Panc1 (cell line): ENCODE measurements at regions not wholly inside any gene's neighbourhood (a gene's known extent, or its start where the extent isn't known, plus 50 kb on each side); places are given as distances from the start of the nearest gene placed in this dataset.

Source experiments
- ATAC-seq: fragments of 200-7000 bp; cut with Tn5 transposase; 2 replicates; pipeline ENCODE4 v1.9.1; 2020; ENCODE audit warnings: mild to moderate bottlenecking, moderate library complexity
- BruUV-seq: library from RNA; stranded (reverse); fragments of 400-500 nt; replicated peaks from 2 replicates; lab custom pipeline; 2021; lab: Mats Ljungman, UMichigan
- CTCF ChIA-PET: fragments of 300-600 bp; sonication (Branson Sonifier 250); formaldehyde crosslinking; loops from one replicate; lab custom pipeline; 2022; ENCODE audit warnings: antibody characterized with exemption; lab: Charles Lee
- POLR2A ChIA-PET: fragments of 300-600 bp; sonication (Branson Sonifier 250); formaldehyde crosslinking; loops from one replicate; lab custom pipeline; 2022; ENCODE audit warnings: antibody characterized with exemption; lab: Charles Lee
- DNase-seq: peaks from one replicate; pipeline ENCODE4 v3.0.0-alpha.2; 2010; ENCODE audit warnings: low read depth, low spot score
- H3K27ac ChIP-seq: 2 replicates; pipeline ENCODE4 v1.5.1; 2011; ENCODE audit warnings: mild to moderate bottlenecking, low read length, inconsistent platforms
- H3K27me3 ChIP-seq: fragments of 200-500 bp; sonication (Bioruptor generic); 2 replicates; pipeline ENCODE4 v1.6.0; 2014; ENCODE audit warnings: low read length, inconsistent platforms; ENCODE audit not compliant: control insufficient read depth, insufficient read depth
- H3K36me3 ChIP-seq: fragments of 200-500 bp; sonication (Bioruptor generic); 2 replicates; pipeline ENCODE4 v1.5.1; 2014; ENCODE audit warnings: inconsistent platforms, mild to moderate bottlenecking, low read length, moderate library complexity; ENCODE audit not compliant: control insufficient read depth, insufficient read depth
- H3K4me1 ChIP-seq: 2 replicates; pipeline ENCODE4 v1.5.1; 2011; ENCODE audit warnings: inconsistent platforms, mild to moderate bottlenecking, low read length, moderate library complexity; ENCODE audit not compliant: control insufficient read depth, insufficient read depth
- H3K4me3 ChIP-seq, 2 experiments: 2 replicates each; pipeline ENCODE4 v1.5.1; 2011 to 2012; ENCODE audit warnings: low read depth in 2 of 2, low read length in 2 of 2, mild to moderate bottlenecking in 2 of 2, inconsistent platforms in 1 of 2, moderate library complexity in 1 of 2
- H3K9me3 ChIP-seq: fragments of 200-500 bp; sonication (Bioruptor generic); 2 replicates; pipeline ENCODE4 v1.5.1; 2014; ENCODE audit warnings: low read depth, mild to moderate bottlenecking, inconsistent platforms, low read length, moderate library complexity; ENCODE audit not compliant: control insufficient read depth, insufficient read depth
- CTCF ChIP-seq: fragments of 450-650 bp; IDR thresholded peaks from 2 replicates; pipeline ENCODE4 v1.5.1; 2017; ENCODE audit warnings: mild to moderate bottlenecking
- POLR2AphosphoS5 ChIP-seq: IDR thresholded peaks from 2 replicates; pipeline ENCODE4 v1.6.1; 2012; ENCODE audit warnings: mild to moderate bottlenecking, low read depth, low read length, moderate library complexity
- REST ChIP-seq, 2 experiments: IDR thresholded peaks; 2 replicates each; pipeline ENCODE4 v1.6.1; 2011 to 2012; ENCODE audit warnings: low read depth in 2 of 2, control low read depth in 1 of 2, low read length in 1 of 2, mild to moderate bottlenecking in 1 of 2, moderate library complexity in 1 of 2; ENCODE audit not compliant: insufficient read depth in 1 of 2
- SIN3A ChIP-seq: IDR thresholded peaks from 2 replicates; pipeline ENCODE4 v1.6.1; 2012; ENCODE audit warnings: low read depth, mild to moderate bottlenecking, low read length, moderate library complexity, borderline replicate concordance; ENCODE audit not compliant: insufficient read depth
- TCF7L2 ChIP-seq: IDR thresholded peaks from 2 replicates; pipeline ENCODE4 v1.6.1; 2011; ENCODE audit warnings: mild to moderate bottlenecking, low read depth, low read length, inconsistent platforms
- in situ Hi-C: cut with HindIII; loops from 2 replicates; pipeline ENCODE4 v1.10.0; 2016; ENCODE audit warnings: low sequenced_read_pairs, low pct_unique_long_range_greater_than_20kb
- intact Hi-C: fragments of 100-400 bp; cut with micrococcal nuclease; formaldehyde crosslinking; loops from one replicate; pipeline ENCODE4 v1.10.0; 2022; ENCODE audit not compliant: unreplicated experiment

GRCh38 chr5:106923409-106923808 lies 747.3 kb downstream of the EFNA5 start:
- CTCF ChIA-PET: no interaction called here
- Histone ChIP-seq H3K27ac (no peak overlapping the region), H3K27me3 (no peaks in the 10 kb centered on the region), H3K4me1 (no peaks in the 10 kb centered on the region), H3K36me3 (no peaks in the 10 kb centered on the region), H3K4me3 (no peak overlapping the region), H3K9me3 (no peaks in the 10 kb centered on the region)
- BruUV-seq: no TSS peak
- POLR2A ChIA-PET: no interaction called here
- DNase-seq (no peak), ATAC-seq (no peak)
- TF ChIP-seq TCF7L2 (no peak), POLR2AphosphoS5 (no peak), SIN3A (no peak), REST (IDR thresholded peaks at IDR 0.05; ENCODE audit: insufficient read depth in 1 of 2, low read depth in 2 of 2, low read length in 1 of 2) (no peak), CTCF (no peak)
- in situ Hi-C loops: no loop called here
- intact Hi-C loops: no loop called here

GRCh38 chr5:106921567-106921966 lies 749.2 kb downstream of the EFNA5 start:
- BruUV-seq: no TSS peak
- H3K27me3 ChIP-seq: no peaks in the 10 kb centered on the region
- no peak for DNase-seq
- intact Hi-C loops (no loop called here), in situ Hi-C loops (no loop called here)
- TF ChIP-seq REST (IDR thresholded peaks at IDR 0.05; ENCODE audit: insufficient read depth in 1 of 2, low read depth in 2 of 2, low read length in 1 of 2): no peak
- no peak for TF ChIP-seq TCF7L2
- TF ChIP-seq POLR2AphosphoS5: no peak
- no peak for TF ChIP-seq SIN3A
- TF ChIP-seq CTCF: no peak
- ChIA-PET CTCF (no interaction called here), POLR2A (no interaction called here)
- H3K36me3 ChIP-seq: no peaks in the 10 kb centered on the region
- H3K9me3 ChIP-seq: no peaks in the 10 kb centered on the region
- no peak overlapping the region for H3K4me3 ChIP-seq
- H3K4me1 ChIP-seq: no peaks in the 10 kb centered on the region
- H3K27ac ChIP-seq: no peak overlapping the region
- no peak for ATAC-seq
